WTC11 (cell line): ENCODE measurements at regions not wholly inside any gene's neighbourhood (a gene's known extent, or its start where the extent isn't known, plus 50 kb on each side); places are given as distances from the start of the nearest gene placed in this dataset.

Experiments used
- ATAC-seq: fragments of 200-7000 bp; cut with Tn5 transposase; 2 replicates; pipeline ENCODE4 v1.10.0; 2021; ENCODE audit warnings: mild to moderate bottlenecking, moderate library complexity
- CTCF ChIA-PET: fragments of 300-600 bp; sonication (Branson Sonifier 250); formaldehyde crosslinking; loops from one replicate; lab custom pipeline; 2021; ENCODE audit warnings: antibody characterized with exemption; lab: Charles Lee
- POLR2A ChIA-PET: fragments of 350-600 bp; sonication (Branson Sonifier 250); formaldehyde crosslinking; loops from one replicate; lab custom pipeline; 2021; ENCODE audit warnings: antibody characterized with exemption; lab: Charles Lee
- DNase-seq: peaks from one replicate; pipeline ENCODE4 v3.0.0; 2021; ENCODE audit warnings: low spot score
- H3K27ac Mint-ChIP-seq: 2 replicates; pipeline ENCODE4 v1.8.0; 2021; ENCODE audit warnings: mixed read lengths
- H3K27me3 Mint-ChIP-seq: 2 replicates; pipeline ENCODE4 v1.8.0; 2021; ENCODE audit warnings: low read depth, mild to moderate bottlenecking, moderate library complexity, mixed read lengths
- H3K36me3 Mint-ChIP-seq: 2 replicates; pipeline ENCODE4 v1.8.0; 2021; ENCODE audit warnings: mixed read lengths
- H3K4me1 Mint-ChIP-seq: 2 replicates; pipeline ENCODE4 v1.8.0; 2022; ENCODE audit warnings: mixed read lengths
- H3K4me3 Mint-ChIP-seq: 2 replicates; pipeline ENCODE4 v1.8.0; 2021; ENCODE audit warnings: mild to moderate bottlenecking, moderate library complexity, mixed read lengths
- H3K9me3 Mint-ChIP-seq: 2 replicates; pipeline ENCODE4 v1.8.0; 2021; ENCODE audit warnings: mixed read lengths
- CBFB ChIP-seq: sonication (generic); formaldehyde crosslinking; IDR thresholded peaks from 2 replicates; pipeline ENCODE4 v1.8.1; 2022; ENCODE audit warnings: mild to moderate bottlenecking, low read depth, missing genetic modification reagents
- CREM ChIP-seq: sonication (generic); formaldehyde crosslinking; IDR thresholded peaks from 2 replicates; pipeline ENCODE4 v1.8.1; 2022; ENCODE audit warnings: mild to moderate bottlenecking, missing genetic modification reagents, moderate library complexity
- KAT7 ChIP-seq: sonication (generic); formaldehyde crosslinking; IDR thresholded peaks from 2 replicates; pipeline ENCODE4 v1.8.1; 2023; ENCODE audit warnings: missing genetic modification reagents, mild to moderate bottlenecking, borderline replicate concordance
- NFYB ChIP-seq: sonication (generic); formaldehyde crosslinking; conservative IDR thresholded peaks from 2 replicates; pipeline ENCODE4 v1.8.0; 2022; ENCODE audit warnings: low read depth, missing genetic modification reagents
- SMAD3 ChIP-seq: sonication (generic); formaldehyde crosslinking; IDR thresholded peaks from 2 replicates; pipeline ENCODE4 v1.8.0; 2022; ENCODE audit warnings: missing genetic modification reagents, mild to moderate bottlenecking, borderline replicate concordance
- TEAD1 ChIP-seq: sonication (generic); formaldehyde crosslinking; IDR thresholded peaks from 2 replicates; pipeline ENCODE4 v1.8.0; 2022; ENCODE audit warnings: mild to moderate bottlenecking, missing genetic modification reagents
- ZNF263 ChIP-seq: sonication (generic); formaldehyde crosslinking; IDR thresholded peaks from 2 replicates; pipeline ENCODE4 v1.8.1; 2022; ENCODE audit warnings: low read depth, mild to moderate bottlenecking, moderate library complexity, missing genetic modification reagents
- ZNF671 ChIP-seq: fragments of 250-450 bp; sonication (Bioruptor Pico); IDR thresholded peaks from 2 replicates; pipeline ENCODE4 v1.8.0; 2021; ENCODE audit warnings: mild to moderate bottlenecking
- TF ChIP-seq, protein P1 (sequence below): fragments of 250-450 bp; sonication (Bioruptor Pico); IDR thresholded peaks from 2 replicates; pipeline ENCODE4 v1.9.0; 2021; ENCODE audit warnings: mild to moderate bottlenecking, borderline replicate concordance
- TF ChIP-seq, protein P2 (sequence below): fragments of 250-450 bp; sonication (Bioruptor Pico); IDR thresholded peaks from 2 replicates; pipeline ENCODE4 v2.1.2; 2022; ENCODE audit warnings: mild to moderate bottlenecking, moderate library complexity
- TF ChIP-seq, protein P3 (sequence below): sonication (generic); formaldehyde crosslinking; IDR thresholded peaks from 2 replicates; pipeline ENCODE4 v1.8.1; 2022; ENCODE audit warnings: low read depth, missing genetic modification reagents, borderline replicate concordance
- TF ChIP-seq, protein P4 (sequence below): fragments of 250-450 bp; sonication (Bioruptor Pico); IDR thresholded peaks from 2 replicates; pipeline ENCODE4 v1.9.0; 2021; ENCODE audit warnings: moderate library complexity, mild to moderate bottlenecking, inconsistent platforms, borderline replicate concordance
- TF ChIP-seq, protein P5 (sequence below): sonication (generic); formaldehyde crosslinking; IDR thresholded peaks from 2 replicates; pipeline ENCODE4 v1.8.0; 2022; ENCODE audit warnings: mild to moderate bottlenecking, missing genetic modification reagents
- TF ChIP-seq, protein P6 (sequence below): sonication (generic); formaldehyde crosslinking; conservative IDR thresholded peaks from 2 replicates; pipeline ENCODE4 v1.8.1; 2023; ENCODE audit warnings: mild to moderate bottlenecking, low read depth, missing genetic modification reagents, moderate library complexity
- TF ChIP-seq, protein P7 (sequence below): sonication (generic); formaldehyde crosslinking; IDR thresholded peaks from 2 replicates; pipeline ENCODE4 v1.8.1; 2023; ENCODE audit warnings: mild to moderate bottlenecking, missing genetic modification reagents, moderate library complexity
- TF ChIP-seq, protein P8 (sequence below): sonication (generic); formaldehyde crosslinking; IDR thresholded peaks from 2 replicates; pipeline ENCODE4 v1.8.1; 2023; ENCODE audit warnings: mild to moderate bottlenecking, missing genetic modification reagents, borderline replicate concordance

DNA sequence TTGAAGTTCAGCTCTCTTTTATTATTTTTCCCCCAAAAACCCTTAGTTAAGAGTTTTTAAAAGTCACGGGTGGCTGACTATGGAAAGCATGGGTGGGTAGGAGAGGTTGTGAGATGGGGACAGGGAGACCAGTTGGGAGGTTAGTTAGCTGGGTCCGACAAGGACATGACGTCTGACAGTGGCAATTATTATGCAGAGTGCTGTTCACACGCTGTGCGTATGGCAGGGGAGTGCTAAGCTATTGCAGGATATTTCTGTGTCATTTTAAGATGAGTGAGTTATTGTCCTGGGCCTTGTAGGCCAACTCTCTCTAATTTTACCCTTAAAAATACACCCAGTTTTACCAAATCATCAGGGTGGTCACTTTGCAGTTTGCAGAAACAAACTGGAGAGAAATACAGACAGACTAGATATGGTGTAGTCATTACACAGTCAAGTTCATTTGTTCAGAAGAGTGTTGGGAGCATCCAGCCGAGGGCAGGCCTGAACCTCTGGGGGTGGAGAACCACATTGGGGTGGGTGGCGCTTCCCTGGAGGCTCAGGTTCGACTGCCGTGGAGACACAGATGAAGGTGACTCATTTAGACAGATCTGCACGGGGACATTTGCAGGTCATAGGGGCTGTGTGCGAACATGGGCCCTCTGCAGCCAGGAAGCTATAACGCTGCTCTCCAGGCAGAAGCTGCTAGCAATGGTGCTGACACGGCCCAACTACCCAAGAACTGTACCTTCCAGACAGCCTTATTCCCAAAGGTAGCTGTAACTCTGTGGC is 307.6 kb downstream of the QKI start (continued):
- TF ChIP-seq, protein P1, sequence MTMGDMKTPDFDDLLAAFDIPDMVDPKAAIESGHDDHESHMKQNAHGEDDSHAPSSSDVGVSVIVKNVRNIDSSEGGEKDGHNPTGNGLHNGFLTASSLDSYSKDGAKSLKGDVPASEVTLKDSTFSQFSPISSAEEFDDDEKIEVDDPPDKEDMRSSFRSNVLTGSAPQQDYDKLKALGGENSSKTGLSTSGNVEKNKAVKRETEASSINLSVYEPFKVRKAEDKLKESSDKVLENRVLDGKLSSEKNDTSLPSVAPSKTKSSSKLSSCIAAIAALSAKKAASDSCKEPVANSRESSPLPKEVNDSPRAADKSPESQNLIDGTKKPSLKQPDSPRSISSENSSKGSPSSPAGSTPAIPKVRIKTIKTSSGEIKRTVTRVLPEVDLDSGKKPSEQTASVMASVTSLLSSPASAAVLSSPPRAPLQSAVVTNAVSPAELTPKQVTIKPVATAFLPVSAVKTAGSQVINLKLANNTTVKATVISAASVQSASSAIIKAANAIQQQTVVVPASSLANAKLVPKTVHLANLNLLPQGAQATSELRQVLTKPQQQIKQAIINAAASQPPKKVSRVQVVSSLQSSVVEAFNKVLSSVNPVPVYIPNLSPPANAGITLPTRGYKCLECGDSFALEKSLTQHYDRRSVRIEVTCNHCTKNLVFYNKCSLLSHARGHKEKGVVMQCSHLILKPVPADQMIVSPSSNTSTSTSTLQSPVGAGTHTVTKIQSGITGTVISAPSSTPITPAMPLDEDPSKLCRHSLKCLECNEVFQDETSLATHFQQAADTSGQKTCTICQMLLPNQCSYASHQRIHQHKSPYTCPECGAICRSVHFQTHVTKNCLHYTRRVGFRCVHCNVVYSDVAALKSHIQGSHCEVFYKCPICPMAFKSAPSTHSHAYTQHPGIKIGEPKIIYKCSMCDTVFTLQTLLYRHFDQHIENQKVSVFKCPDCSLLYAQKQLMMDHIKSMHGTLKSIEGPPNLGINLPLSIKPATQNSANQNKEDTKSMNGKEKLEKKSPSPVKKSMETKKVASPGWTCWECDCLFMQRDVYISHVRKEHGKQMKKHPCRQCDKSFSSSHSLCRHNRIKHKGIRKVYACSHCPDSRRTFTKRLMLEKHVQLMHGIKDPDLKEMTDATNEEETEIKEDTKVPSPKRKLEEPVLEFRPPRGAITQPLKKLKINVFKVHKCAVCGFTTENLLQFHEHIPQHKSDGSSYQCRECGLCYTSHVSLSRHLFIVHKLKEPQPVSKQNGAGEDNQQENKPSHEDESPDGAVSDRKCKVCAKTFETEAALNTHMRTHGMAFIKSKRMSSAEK: no peak
- TF ChIP-seq, protein P2, sequence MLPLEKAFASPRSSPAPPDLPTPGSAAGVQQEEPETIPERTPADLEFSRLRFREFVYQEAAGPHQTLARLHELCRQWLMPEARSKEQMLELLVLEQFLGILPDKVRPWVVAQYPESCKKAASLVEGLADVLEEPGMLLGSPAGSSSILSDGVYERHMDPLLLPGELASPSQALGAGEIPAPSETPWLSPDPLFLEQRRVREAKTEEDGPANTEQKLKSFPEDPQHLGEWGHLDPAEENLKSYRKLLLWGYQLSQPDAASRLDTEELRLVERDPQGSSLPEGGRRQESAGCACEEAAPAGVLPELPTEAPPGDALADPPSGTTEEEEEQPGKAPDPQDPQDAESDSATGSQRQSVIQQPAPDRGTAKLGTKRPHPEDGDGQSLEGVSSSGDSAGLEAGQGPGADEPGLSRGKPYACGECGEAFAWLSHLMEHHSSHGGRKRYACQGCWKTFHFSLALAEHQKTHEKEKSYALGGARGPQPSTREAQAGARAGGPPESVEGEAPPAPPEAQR (CRISPR knock-in tag): no peak
- TF ChIP-seq, protein P3, sequence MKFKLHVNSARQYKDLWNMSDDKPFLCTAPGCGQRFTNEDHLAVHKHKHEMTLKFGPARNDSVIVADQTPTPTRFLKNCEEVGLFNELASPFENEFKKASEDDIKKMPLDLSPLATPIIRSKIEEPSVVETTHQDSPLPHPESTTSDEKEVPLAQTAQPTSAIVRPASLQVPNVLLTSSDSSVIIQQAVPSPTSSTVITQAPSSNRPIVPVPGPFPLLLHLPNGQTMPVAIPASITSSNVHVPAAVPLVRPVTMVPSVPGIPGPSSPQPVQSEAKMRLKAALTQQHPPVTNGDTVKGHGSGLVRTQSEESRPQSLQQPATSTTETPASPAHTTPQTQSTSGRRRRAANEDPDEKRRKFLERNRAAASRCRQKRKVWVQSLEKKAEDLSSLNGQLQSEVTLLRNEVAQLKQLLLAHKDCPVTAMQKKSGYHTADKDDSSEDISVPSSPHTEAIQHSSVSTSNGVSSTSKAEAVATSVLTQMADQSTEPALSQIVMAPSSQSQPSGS (CRISPR knock-in tag): no peak

DNA sequence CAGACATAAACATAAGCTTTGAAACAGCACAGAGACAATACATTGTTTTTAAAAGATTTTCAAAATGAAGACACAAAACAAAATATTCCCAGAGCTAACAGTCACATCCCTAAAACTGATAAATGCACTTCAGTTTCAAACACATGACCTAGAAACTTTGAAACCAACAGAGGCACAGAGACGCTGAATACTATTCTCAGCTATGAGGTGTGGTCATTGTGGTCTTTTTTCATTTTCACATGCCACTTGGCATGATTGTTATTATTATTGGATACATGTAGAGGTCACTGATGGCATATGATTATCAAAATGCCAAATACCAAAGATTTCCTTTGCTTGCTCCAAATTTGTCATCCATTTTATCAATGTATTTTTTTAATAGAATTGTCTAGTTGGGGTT is 306.9 kb downstream of the QKI start:
- Mint-ChIP-seq H3K36me3 (no peaks in the 10 kb centered on the region), H3K4me1 (no peaks in the 10 kb centered on the region; the same call in 1 of the 2 replicates)
- TF ChIP-seq, protein P4, sequence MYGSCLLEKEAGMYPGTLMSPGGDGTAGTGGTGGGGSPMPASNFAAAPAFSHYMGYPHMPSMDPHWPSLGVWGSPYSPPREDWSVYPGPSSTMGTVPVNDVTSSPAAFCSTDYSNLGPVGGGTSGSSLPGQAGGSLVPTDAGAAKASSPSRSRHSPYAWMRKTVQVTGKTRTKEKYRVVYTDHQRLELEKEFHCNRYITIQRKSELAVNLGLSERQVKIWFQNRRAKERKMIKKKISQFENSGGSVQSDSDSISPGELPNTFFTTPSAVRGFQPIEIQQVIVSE (CRISPR knock-in tag): no peak
- TF ChIP-seq ZNF671 (CRISPR knock-in tag) (no peak), CBFB (CRISPR knock-in tag) (no peak), CREM (CRISPR knock-in tag) (no peak), TEAD1 (no peak), NFYB (CRISPR knock-in tag) (no peak), KAT7 (CRISPR knock-in tag) (no peak), ZNF263 (CRISPR knock-in tag) (no peak), SMAD3 (no peak)
- TF ChIP-seq, protein P5, sequence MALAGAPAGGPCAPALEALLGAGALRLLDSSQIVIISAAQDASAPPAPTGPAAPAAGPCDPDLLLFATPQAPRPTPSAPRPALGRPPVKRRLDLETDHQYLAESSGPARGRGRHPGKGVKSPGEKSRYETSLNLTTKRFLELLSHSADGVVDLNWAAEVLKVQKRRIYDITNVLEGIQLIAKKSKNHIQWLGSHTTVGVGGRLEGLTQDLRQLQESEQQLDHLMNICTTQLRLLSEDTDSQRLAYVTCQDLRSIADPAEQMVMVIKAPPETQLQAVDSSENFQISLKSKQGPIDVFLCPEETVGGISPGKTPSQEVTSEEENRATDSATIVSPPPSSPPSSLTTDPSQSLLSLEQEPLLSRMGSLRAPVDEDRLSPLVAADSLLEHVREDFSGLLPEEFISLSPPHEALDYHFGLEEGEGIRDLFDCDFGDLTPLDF (CRISPR knock-in tag): no peak
- TF ChIP-seq, protein P6, sequence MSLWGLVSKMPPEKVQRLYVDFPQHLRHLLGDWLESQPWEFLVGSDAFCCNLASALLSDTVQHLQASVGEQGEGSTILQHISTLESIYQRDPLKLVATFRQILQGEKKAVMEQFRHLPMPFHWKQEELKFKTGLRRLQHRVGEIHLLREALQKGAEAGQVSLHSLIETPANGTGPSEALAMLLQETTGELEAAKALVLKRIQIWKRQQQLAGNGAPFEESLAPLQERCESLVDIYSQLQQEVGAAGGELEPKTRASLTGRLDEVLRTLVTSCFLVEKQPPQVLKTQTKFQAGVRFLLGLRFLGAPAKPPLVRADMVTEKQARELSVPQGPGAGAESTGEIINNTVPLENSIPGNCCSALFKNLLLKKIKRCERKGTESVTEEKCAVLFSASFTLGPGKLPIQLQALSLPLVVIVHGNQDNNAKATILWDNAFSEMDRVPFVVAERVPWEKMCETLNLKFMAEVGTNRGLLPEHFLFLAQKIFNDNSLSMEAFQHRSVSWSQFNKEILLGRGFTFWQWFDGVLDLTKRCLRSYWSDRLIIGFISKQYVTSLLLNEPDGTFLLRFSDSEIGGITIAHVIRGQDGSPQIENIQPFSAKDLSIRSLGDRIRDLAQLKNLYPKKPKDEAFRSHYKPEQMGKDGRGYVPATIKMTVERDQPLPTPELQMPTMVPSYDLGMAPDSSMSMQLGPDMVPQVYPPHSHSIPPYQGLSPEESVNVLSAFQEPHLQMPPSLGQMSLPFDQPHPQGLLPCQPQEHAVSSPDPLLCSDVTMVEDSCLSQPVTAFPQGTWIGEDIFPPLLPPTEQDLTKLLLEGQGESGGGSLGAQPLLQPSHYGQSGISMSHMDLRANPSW (CRISPR knock-in tag): no peak
- TF ChIP-seq, protein P7, sequence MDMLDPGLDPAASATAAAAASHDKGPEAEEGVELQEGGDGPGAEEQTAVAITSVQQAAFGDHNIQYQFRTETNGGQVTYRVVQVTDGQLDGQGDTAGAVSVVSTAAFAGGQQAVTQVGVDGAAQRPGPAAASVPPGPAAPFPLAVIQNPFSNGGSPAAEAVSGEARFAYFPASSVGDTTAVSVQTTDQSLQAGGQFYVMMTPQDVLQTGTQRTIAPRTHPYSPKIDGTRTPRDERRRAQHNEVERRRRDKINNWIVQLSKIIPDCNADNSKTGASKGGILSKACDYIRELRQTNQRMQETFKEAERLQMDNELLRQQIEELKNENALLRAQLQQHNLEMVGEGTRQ (CRISPR knock-in tag): no peak
- TF ChIP-seq, protein P8, sequence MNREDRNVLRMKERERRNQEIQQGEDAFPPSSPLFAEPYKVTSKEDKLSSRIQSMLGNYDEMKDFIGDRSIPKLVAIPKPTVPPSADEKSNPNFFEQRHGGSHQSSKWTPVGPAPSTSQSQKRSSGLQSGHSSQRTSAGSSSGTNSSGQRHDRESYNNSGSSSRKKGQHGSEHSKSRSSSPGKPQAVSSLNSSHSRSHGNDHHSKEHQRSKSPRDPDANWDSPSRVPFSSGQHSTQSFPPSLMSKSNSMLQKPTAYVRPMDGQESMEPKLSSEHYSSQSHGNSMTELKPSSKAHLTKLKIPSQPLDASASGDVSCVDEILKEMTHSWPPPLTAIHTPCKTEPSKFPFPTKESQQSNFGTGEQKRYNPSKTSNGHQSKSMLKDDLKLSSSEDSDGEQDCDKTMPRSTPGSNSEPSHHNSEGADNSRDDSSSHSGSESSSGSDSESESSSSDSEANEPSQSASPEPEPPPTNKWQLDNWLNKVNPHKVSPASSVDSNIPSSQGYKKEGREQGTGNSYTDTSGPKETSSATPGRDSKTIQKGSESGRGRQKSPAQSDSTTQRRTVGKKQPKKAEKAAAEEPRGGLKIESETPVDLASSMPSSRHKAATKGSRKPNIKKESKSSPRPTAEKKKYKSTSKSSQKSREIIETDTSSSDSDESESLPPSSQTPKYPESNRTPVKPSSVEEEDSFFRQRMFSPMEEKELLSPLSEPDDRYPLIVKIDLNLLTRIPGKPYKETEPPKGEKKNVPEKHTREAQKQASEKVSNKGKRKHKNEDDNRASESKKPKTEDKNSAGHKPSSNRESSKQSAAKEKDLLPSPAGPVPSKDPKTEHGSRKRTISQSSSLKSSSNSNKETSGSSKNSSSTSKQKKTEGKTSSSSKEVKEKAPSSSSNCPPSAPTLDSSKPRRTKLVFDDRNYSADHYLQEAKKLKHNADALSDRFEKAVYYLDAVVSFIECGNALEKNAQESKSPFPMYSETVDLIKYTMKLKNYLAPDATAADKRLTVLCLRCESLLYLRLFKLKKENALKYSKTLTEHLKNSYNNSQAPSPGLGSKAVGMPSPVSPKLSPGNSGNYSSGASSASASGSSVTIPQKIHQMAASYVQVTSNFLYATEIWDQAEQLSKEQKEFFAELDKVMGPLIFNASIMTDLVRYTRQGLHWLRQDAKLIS (CRISPR knock-in tag): no peak

More for the DNA sequence above, 306.9 kb downstream of the QKI start:
- ChIA-PET CTCF (no interaction called here), POLR2A (no interaction called here)
- DNase-seq (no peak), ATAC-seq (no peak)
- H3K27ac Mint-ChIP-seq: no peak overlapping the region
- H3K27me3 Mint-ChIP-seq: no peaks in the 10 kb centered on the region
- no peaks in the 10 kb centered on the region for H3K9me3 Mint-ChIP-seq
- no peak overlapping the region for H3K4me3 Mint-ChIP-seq
